ENCODE measurements at regions not wholly inside any gene's neighbourhood (a gene's known extent, or its start where the extent isn't known, plus 50 kb on each side); places are given as distances from the start of the nearest gene placed in this dataset.

- no peaks in the 10 kb centered on the region for H3K36me3 Mint-ChIP-seq
- H3K27me3 Mint-ChIP-seq (ENCODE audit: low read depth), result no peaks in the 10 kb centered on the region
- ChIA-PET CTCF (no interaction called here), POLR2A (no interaction called here)
- no peak overlapping the region for H3K27ac Mint-ChIP-seq
- ATAC-seq (no peak), DNase-seq (ENCODE audit: low spot score) (no peak)
- H3K4me1 Mint-ChIP-seq, result no peaks in the 10 kb centered on the region; the same call in 1 of the 2 replicates
- TF ChIP-seq NFYB (CRISPR knock-in tag; conservative IDR thresholded peaks at IDR 0.05; ENCODE audit: low read depth) (no peak), CTCF (IDR thresholded peaks at IDR 0.05) (no peak)
- H3K4me3 Mint-ChIP-seq, result no peak overlapping the region
- peaks cover 10% of the 10 kb centered on the region; the same call in 1 of the 2 replicates for H3K9me3 Mint-ChIP-seq
Measured at GRCh38 chr4:164484551-164484950, 269.4 kb upstream of the SMIM31 start.

- ATAC-seq, result no peak
- H3K9me3 Mint-ChIP-seq, result peaks cover 10% of the 10 kb centered on the region; the same call in 1 of the 2 replicates
- CTCF ChIA-PET, result no interaction called here
Measured at GRCh38 chr4:164485136-164485535, 268.8 kb upstream of the SMIM31 start.

GRCh38 chr4:164488114-164488513 is 265.8 kb upstream of the SMIM31 start:
- Mint-ChIP-seq H3K4me1 (no peaks in the 10 kb centered on the region; the same call in 1 of the 2 replicates), H3K4me3 (no peak overlapping the region), H3K27me3 (ENCODE audit: low read depth) (no peaks in the 10 kb centered on the region), H3K27ac (0 out of 2 replicates have a peak overlapping the region, but pooled peaks have one; percentile 73), H3K9me3 (peaks cover 14% of the 10 kb centered on the region; the same call in 1 of the 2 replicates), H3K36me3 (no peaks in the 10 kb centered on the region)
- DNase-seq (ENCODE audit: low spot score), result no peak
- no peak for ATAC-seq
- TF ChIP-seq IRF1 (CRISPR knock-in tag; IDR thresholded peaks at IDR 0.05) (no peak), FOXJ3 (CRISPR knock-in tag; IDR thresholded peaks at IDR 0.05; ENCODE audit: borderline replicate concordance) (no peak), MAX (CRISPR knock-in tag; IDR thresholded peaks at IDR 0.05) (no peak), ATF2 (CRISPR knock-in tag; IDR thresholded peaks at IDR 0.05; ENCODE audit: borderline replicate concordance, low read depth) (no peak), SP1 (CRISPR knock-in tag; conservative IDR thresholded peaks at IDR 0.05) (no peak), NR1H2 (CRISPR knock-in tag; IDR thresholded peaks at IDR 0.05) (no peak), MXD4 (CRISPR knock-in tag; IDR thresholded peaks at IDR 0.05; ENCODE audit: borderline replicate concordance) (no peak), GABPB1 (CRISPR knock-in tag; IDR thresholded peaks at IDR 0.05) (no peak)
- ChIA-PET CTCF (no interaction called here), POLR2A (no interaction called here)

More at GRCh38 chr4:164485136-164485535, 268.8 kb upstream of the SMIM31 start:
- TF ChIP-seq CBFB (CRISPR knock-in tag; IDR thresholded peaks at IDR 0.05; ENCODE audit: low read depth) (no peak), CREB1 (CRISPR knock-in tag; IDR thresholded peaks at IDR 0.05) (no peak), CREM (CRISPR knock-in tag; IDR thresholded peaks at IDR 0.05) (no peak), STAT6 (CRISPR knock-in tag; conservative IDR thresholded peaks at IDR 0.05; ENCODE audit: low read depth) (no peak), JAZF1 (CRISPR knock-in tag; IDR thresholded peaks at IDR 0.05) (no peak), FOXP1 (CRISPR knock-in tag; IDR thresholded peaks at IDR 0.05; ENCODE audit: borderline replicate concordance) (no peak), ZNF219 (CRISPR knock-in tag; IDR thresholded peaks at IDR 0.05; ENCODE audit: borderline replicate concordance) (no peak), E2F5 (CRISPR knock-in tag; IDR thresholded peaks at IDR 0.05) (no peak), USF2 (CRISPR knock-in tag; IDR thresholded peaks at IDR 0.05) (no peak)
- no peaks in the 10 kb centered on the region for H3K27me3 Mint-ChIP-seq (ENCODE audit: low read depth)
- DNase-seq (ENCODE audit: low spot score), result no peak
- POLR2A ChIA-PET, result no interaction called here
- H3K4me3 Mint-ChIP-seq, result no peak overlapping the region
- no peaks in the 10 kb centered on the region; the same call in 1 of the 2 replicates for H3K4me1 Mint-ChIP-seq
- no peak overlapping the region for H3K27ac Mint-ChIP-seq
- H3K36me3 Mint-ChIP-seq, result no peaks in the 10 kb centered on the region

All from WTC11 (cell line).